GM19395 (cell line): ENCODE measurements at regions not wholly inside any gene's neighbourhood (a gene's known extent, or its start where the extent isn't known, plus 50 kb on each side); places are given as distances from the start of the nearest gene placed in this dataset.
"Not testable (repeated sequence)": the region's sequence is repeated elsewhere in the genome, so short reads cannot be mapped to it uniquely, and the experiment has no call there.

ENCODE experiments used
- ATAC-seq: cut with Tn5 transposase; IDR thresholded peaks from one replicate; pipeline ENCODE4 v1.9.1; 2021; ENCODE audit warnings: mild to moderate bottlenecking, moderate library complexity; ENCODE audit not compliant: unreplicated experiment

- ATAC-seq: no peak
These were observed 488.5 kb upstream of the SOX9 start for GRCh38 chr17:71632328-71632727.

- ATAC-seq: no peak
These were observed 487.4 kb upstream of the SOX9 start for GRCh38 chr17:71633391-71633849.

GRCh38 chr17:71634376-71634775 lies 486.4 kb upstream of the SOX9 start:
- ATAC-seq: no peak

GRCh38 chr17:71635187-71635586 lies 485.6 kb upstream of the SOX9 start:
- no peak for ATAC-seq

GRCh38 chr17:71636644-71637043 lies 484.2 kb upstream of the SOX9 start:
- ATAC-seq: no peak

- ATAC-seq: no peak
These were observed 482.2 kb upstream of the SOX9 start for GRCh38 chr17:71638668-71639067.

- ATAC-seq: no peak
These were observed 481.0 kb upstream of the SOX9 start for GRCh38 chr17:71639865-71640264.

- not testable (repeated sequence) for ATAC-seq
These were observed 473.9 kb upstream of the SOX9 start for GRCh38 chr17:71646890-71647289.

- not testable (repeated sequence) for ATAC-seq
These were observed 472.5 kb upstream of the SOX9 start for GRCh38 chr17:71648342-71648741.

GRCh38 chr17:71649941-71650350 lies 470.9 kb upstream of the SOX9 start:
- ATAC-seq: no peak

- ATAC-seq: no peak
These were observed 465.3 kb upstream of the SOX9 start for GRCh38 chr17:71655542-71655941.

GRCh38 chr17:71656964-71657858 lies 463.6 kb upstream of the SOX9 start:
- no peak for ATAC-seq

GRCh38 chr17:71658996-71659395 lies 461.8 kb upstream of the SOX9 start:
- no peak for ATAC-seq

GRCh38 chr17:71664861-71665260 lies 456.0 kb upstream of the SOX9 start:
- no peak for ATAC-seq

GRCh38 chr17:71666047-71666446 lies 454.8 kb upstream of the SOX9 start:
- ATAC-seq: no peak

- no peak for ATAC-seq
These were observed 453.2 kb upstream of the SOX9 start for GRCh38 chr17:71667661-71668060.

- ATAC-seq: no peak
These were observed 452.0 kb upstream of the SOX9 start for GRCh38 chr17:71668807-71669206.

- no peak for ATAC-seq
These were observed 443.4 kb upstream of the SOX9 start for GRCh38 chr17:71677439-71677838.

GRCh38 chr17:71679832-71680231 lies 441.0 kb upstream of the SOX9 start:
- ATAC-seq: no peak

- ATAC-seq: no peak
These were observed 439.2 kb upstream of the SOX9 start for GRCh38 chr17:71681427-71682173.

GRCh38 chr17:71682174-71682494 lies 438.7 kb upstream of the SOX9 start:
- ATAC-seq: no peak

- no peak for ATAC-seq
These were observed 431.0 kb upstream of the SOX9 start for GRCh38 chr17:71689782-71690181.
